Stimulated activated naive B cell treated with anti-CD40 and anti-IgM and Interleukin-4, amounts not matched to agents 10 μg/mL and 1 μg/mL and 100 μg/mL, for 72 hours (primary cell): ENCODE measurements at regions not wholly inside any gene's neighbourhood (a gene's known extent, or its start where the extent isn't known, plus 50 kb on each side); places are given as distances from the start of the nearest gene placed in this dataset.
A peak's percentile ranks its signal among the peaks of the same experiment; 100 is the strongest.
"Not testable (repeated sequence)": the region's sequence is repeated elsewhere in the genome, so short reads cannot be mapped to it uniquely, and the experiment has no call there.

Source experiments
- ATAC-seq, 2 donors: fragments of 150-1000 bp; cut with Tn5 transposase; replicated peaks; 2 replicates each; pipeline ENCODE4 v1.10.0; 2021; ENCODE audit warnings: moderate library complexity in 1 of 2
- DNase-seq: peaks from one replicate; pipeline ENCODE4 v3.0.0; 2021
- H3K27ac Mint-ChIP-seq: one replicate; pipeline ENCODE4 v1.8.0; 2022; ENCODE audit warnings: mild to moderate bottlenecking, mixed read lengths
- H3K27me3 Mint-ChIP-seq, 2 donors: one replicate each; pipeline ENCODE4 v1.8.0; 2022; ENCODE audit warnings: mixed read lengths in 2 of 2
- H3K36me3 Mint-ChIP-seq, 2 donors: one replicate each; pipeline ENCODE4 v1.8.0; 2022; ENCODE audit warnings: mixed read lengths in 2 of 2, mild to moderate bottlenecking in 1 of 2
- H3K4me1 Mint-ChIP-seq, 2 donors: one replicate each; pipeline ENCODE4 v1.8.0; 2022; ENCODE audit warnings: mixed read lengths in 2 of 2, mild to moderate bottlenecking in 1 of 2
- H3K4me3 Mint-ChIP-seq, 2 donors: one replicate each; pipeline ENCODE4 v1.8.0; 2022; ENCODE audit warnings: mild to moderate bottlenecking in 2 of 2, mixed read lengths in 2 of 2, moderate library complexity in 1 of 2
- H3K9me3 Mint-ChIP-seq, 2 donors: one replicate each; pipeline ENCODE4 v1.8.0; 2022; ENCODE audit warnings: mixed read lengths in 2 of 2, mild to moderate bottlenecking in 1 of 2

DNA sequence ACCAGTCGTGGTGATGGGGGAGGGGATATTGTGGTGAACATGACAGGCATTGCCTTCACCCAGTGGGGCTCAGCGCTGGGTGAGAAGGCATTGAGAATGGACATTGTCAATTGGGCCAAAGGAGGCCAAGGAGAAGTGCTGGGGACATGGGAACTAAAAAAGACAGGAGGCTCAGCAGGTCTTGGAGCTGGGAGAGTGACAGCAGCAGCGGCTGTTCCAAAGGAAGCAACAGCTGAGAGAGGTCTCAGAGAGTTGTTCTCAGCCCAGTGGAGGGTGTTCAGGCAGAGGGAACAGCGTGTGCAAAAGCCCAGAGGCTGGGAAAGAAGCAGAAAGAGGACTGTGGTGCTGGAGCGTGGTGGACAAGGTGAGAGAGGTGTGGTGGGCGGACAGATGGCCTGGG is 56.6 kb upstream of the ASNS start:
- H3K4me3 Mint-ChIP-seq, result peak overlapping the region; percentile 69 to 75
- peaks cover 9 to 13% of the 10 kb centered on the region in 2 donors for H3K27me3 Mint-ChIP-seq
- not testable (repeated sequence) for DNase-seq, ATAC-seq, H3K4me1 Mint-ChIP-seq, H3K9me3 Mint-ChIP-seq, H3K27ac Mint-ChIP-seq
- H3K36me3 Mint-ChIP-seq, result peaks cover 10 to 22% of the 10 kb centered on the region in 2 donors

DNA sequence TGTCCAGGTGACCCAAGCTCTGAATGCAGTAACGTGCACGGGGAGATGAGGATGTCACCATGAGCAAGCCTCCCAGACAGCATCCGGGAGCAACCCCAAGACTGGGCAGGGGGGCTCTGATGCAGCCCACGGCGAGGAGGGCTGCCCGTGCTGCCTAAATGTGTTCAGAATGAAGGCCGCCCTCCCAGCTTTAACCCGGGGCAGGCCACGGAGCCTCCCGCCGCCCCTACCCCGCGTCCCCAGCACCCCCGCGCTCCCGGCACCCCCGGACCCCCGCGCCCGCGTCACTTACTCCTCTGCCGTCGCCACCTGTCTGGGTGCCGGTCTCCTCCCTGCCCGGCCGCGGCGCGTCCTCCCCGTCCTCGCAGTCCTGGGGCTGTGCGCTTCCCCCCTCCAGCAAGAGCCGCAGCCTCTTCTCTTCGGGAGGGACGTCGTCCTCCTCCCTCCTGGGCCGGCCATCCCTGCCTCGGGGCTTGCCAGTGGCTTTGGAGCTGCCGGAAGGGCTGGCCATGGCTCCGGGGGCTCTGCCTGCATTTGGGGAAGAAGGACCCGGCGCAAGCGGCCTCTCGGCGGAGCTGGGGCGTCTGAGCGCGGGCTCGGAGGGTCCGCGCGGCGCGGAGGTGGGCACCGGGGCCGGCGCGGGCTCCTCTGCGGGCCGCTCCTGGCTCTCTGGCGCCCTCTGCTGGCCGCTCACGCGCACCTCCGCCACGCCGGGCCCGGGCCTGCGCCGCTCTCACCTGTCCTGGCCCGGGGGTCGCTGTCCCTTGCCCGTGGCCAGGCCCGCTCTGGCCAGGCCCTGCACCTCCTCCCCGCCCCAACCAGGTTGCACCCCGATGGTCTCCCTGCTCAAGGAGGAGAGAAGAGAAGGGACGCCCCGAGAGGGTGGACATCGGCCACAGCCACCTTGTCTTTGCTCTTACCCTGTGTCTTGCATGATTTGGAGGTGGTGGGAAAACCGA is 55.9 kb upstream of the ASNS start:
- H3K9me3 Mint-ChIP-seq, H3K4me1 Mint-ChIP-seq: not testable (repeated sequence)
- H3K4me3 Mint-ChIP-seq, result peak overlapping the region; percentile 69 to 75
- H3K27me3 Mint-ChIP-seq, result peaks cover 9 to 13% of the 10 kb centered on the region in 2 donors
- H3K27ac Mint-ChIP-seq, result peak overlapping the region; percentile 25
- peaks cover 13 to 26% of the 10 kb centered on the region in 2 donors for H3K36me3 Mint-ChIP-seq
- peak; percentile 39 for DNase-seq
- ATAC-seq, result peak; percentile 58 to 69
